ENCODE measurements at regions not wholly inside any gene's neighbourhood (a gene's known extent, or its start where the extent isn't known, plus 50 kb on each side); places are given as distances from the start of the nearest gene placed in this dataset.

DNA sequence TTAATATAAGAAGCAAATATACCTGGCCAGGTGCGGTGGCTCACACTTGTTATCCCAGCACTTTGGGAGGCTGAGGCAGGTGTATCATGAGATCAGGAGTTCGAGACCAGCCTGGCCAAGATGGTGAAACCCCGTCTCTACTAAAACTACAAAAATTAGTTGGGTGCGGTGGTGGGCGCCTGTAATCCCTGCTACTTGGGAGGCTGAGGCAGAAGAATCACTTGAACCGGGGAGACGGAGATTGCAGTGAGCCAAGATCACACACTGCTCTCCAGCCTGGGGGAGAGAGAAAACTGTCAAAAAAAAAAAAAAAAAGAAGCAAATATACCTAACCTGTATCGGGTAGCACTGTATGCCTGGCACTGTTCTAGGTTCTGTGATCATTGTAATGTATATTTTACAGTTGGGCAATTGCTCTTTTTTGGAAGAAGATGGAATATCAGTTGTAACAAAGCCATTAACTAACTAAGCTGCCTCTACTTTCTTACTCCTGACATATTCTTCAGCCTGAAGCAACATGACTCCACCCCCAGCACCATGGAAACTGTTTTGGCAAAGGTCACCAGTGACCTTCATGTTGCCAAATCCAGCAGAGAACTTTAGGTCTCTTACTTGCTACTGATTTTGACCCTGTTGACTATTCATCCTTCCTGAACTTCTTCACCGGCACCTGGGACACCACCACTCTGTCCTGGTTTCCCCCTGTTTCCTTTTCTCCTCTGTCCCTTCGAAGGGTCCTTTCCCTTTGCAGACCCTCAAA is 203.8 kb downstream of the RPLP1 start:
- no peak for DNase-seq (ENCODE audit: low read depth in 2 of 2)

DNA sequence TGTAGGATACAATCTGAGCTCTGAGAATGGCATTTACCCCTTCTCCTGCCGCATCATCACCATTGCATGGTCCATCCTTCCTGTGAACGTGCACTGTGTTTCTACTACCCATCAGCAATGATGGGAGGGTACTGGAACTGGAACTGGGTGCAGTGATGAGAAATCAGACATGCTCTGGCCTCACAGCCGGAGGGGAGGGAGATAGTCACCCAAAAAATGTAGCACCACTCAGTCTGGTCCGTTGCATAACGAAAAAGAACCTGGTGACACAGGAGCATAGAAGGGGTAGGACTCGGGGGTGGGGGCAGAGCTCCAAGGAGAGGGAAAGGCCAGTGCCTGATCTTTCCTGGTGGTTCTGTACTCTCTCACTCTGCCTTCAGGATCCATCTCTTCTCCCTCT is 205.0 kb downstream of the RPLP1 start:
- DNase-seq (ENCODE audit: low read depth in 2 of 2), result no peak

DNA sequence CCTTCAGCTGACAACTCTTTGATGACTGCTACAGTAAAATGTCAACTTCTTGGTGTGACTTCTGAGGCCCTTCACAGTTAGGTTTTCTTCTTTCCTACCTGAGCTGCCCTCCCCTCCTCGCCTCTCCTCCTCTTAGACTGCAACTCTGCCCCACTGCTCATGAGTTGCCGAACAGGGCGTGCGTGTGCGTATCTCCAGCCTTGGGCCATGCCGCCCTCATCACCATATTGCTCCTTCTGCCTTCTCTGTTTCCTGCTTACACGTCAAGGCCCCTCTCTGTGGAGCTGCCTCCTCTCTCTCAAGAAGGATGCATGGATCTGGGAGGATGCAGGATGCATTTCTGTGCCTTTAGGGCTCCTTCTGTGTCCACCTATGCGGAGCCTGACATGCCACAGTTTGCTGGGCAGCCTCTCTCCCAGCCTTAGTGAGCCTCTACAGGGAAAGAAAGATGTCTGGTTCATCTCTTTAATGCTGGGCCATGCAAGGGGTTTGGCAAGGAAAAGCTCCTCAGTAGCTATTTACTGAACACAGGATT is 205.9 kb downstream of the RPLP1 start:
- DNase-seq (ENCODE audit: low read depth in 2 of 2), result no peak

DNA sequence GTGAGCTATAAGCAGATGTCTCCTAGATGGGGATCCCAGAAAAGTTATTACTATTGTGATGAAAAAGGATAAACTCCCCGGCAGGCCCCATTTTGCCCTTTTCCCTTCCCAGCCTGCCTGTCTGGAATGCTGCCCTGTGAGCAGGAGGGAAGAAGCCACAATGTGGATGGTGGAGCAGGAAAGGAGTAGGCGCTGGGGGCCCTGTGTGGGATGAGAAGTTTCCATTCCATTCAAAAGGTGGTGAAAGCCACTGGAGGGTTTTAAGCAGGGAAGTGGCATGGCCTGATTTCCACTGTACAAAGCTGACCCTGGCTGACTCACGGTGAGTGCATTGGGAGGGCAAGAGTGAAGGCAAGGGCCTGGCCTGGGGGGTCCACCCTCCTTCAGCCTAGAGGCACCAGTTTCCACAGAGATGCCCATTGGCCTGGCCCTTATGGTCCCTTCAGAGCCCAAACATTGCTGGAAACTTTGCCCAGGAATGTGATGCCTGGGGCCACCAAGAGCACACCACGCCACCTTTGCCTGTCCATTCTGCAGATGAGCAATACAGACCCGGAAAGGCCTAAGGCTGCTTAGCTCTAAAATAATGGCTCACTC is 206.9 kb downstream of the RPLP1 start:
- no peak for DNase-seq (ENCODE audit: low read depth in 2 of 2)

DNA sequence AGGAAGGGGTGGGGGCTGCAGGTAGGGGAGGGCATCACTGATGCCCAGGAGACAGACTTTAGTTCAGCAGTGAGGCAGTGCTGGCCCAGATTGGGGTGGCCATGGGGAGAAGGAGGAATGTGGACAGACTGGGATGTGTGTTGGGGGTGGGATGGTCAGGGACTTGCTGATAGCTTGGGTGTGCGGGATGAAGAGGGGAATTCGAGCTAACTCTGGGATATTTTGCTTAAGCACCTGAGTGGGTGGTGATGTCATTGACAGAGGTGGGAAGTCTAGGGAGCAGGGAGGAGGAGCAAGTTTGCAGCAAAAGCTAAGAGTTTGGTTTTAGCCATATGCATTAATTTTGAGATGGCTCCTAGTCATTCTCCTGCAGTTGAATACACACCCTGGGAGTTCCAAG is 207.5 kb downstream of the RPLP1 start:
- DNase-seq (ENCODE audit: low read depth in 2 of 2), result no peak

DNA sequence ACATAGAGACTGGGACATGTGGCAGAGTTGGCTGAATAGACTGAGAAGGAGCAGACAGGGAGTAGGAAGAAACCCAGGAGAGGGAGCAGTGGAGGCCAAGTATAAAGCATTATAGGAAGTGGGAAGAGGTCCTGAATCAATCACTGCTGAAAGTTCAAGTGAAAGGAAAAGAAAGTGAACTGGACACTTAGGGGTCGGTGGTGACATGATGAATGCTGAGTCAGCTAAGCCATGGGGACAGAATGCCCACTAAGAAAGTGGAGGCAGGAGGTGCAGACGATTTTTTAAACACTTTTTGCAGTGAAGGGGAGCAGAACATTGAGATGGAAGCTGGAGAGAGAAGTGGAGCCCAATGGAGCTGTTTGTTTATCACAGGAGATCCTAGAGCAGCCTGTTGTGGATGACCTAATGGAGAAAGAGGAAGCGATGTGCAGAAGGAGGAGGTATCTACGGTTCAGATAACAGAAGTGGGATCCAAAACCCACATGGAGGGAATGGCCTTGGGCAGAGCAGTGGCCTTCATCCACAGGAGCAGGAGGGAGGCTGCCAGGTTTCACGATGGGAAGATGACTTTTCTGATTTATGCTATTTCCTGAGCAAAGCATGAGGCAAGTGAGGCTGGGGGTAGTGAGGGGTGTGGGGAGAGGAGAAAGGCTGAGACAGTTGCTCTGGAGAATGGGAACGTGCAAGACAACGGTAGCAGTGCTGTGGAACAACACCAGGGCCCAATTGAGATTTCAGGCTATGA is 208.2 kb downstream of the RPLP1 start:
- no peak for DNase-seq (ENCODE audit: low read depth in 2 of 2)

DNA sequence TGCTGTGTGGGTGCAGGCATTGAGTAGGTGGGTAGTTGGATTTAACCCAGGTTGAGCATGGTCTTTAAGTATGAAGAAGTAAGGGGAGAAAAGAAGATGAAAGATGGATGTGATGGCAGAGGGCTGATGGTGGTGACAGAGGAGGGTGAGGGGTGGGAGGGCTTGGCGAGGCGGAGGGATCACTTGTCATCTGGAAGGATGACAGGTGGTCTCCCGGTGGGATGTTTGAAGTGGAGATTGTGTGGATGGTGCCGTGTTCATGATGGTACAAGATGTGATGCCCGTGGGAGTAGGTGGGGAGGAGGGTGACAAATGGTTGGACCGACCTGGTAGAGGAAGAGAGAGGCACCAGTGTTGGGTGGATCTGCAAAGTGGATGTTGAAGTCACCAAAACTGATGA is 208.8 kb downstream of the RPLP1 start:
- DNase-seq (ENCODE audit: low read depth in 2 of 2), result no peak

DNA sequence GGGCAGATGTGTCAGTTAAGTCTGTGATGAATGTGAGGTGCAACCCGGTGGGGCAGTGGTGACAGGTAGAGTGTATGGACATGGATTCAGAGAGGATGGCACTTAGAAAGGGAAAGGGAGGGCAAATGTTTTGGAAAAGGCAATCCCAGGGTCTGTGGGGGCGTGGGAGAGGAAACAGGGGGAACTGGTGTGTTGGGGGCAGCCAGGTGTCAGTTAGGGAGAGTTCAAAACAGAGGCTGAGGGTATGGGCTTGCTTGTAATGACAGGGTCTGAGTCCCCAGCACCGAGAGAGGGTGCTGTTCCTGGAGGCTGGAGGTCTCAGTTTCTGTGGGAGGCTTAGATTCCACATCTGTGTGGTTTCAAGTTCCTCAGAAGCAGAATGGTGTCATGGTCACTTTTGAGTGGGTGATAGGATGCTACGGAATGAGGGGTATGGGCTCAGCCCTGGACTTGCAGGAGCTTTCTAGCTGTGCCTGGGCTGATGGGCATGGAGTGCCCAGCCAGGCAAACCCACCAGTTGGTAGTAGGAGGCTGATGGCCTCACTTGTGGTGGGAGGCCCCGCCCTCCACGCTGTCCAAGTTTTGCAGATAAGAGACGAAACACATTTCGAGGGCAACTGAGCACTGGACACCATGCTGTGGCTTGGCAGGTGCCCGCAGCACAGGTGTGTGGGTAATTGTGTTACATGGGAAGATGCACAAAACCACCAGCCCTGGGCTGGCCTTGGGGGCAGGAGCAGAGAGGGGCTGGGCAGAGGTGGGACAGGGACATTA is 209.4 kb downstream of the RPLP1 start:
- DNase-seq (ENCODE audit: low read depth in 2 of 2), result no peak

DNA sequence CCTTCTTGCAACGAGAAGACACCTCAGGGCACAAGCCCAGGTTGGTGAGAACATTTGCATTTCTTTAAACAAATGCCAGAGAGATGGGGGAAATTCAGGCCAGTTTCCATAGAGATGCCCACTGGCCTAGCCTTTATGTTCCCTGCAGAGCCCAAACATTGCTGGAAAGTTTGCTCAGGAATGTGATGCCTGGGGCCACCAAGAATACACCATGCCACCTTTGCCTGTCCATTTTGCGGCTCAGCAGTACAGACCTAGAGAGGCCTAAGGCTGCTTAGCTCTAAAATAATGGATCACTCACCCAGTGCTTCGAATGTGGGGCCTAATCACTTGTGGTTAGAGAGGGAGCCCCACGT is 210.0 kb downstream of the RPLP1 start:
- DNase-seq (ENCODE audit: low read depth in 2 of 2), result no peak

DNA sequence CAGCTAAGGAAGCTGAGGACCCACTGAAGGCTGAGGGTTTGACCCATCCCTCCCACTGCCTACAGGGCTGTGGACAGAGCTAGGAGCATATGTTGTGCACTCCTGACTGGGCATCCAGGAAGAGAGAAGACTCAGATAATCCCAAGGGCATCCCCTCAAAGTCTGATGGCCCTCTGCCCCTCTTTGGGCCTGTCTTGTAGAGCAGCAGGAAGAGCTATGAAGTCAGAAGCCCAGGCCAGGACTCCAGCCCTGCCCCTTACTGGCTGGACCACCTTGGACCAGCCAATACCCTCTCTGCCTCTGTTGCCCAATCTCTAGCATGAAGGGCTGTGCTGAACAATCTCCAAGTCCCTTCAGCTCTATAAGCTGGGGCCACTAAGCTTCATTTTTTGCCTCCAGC is 210.8 kb downstream of the RPLP1 start:
- no peak for DNase-seq (ENCODE audit: low read depth in 2 of 2)

DNA sequence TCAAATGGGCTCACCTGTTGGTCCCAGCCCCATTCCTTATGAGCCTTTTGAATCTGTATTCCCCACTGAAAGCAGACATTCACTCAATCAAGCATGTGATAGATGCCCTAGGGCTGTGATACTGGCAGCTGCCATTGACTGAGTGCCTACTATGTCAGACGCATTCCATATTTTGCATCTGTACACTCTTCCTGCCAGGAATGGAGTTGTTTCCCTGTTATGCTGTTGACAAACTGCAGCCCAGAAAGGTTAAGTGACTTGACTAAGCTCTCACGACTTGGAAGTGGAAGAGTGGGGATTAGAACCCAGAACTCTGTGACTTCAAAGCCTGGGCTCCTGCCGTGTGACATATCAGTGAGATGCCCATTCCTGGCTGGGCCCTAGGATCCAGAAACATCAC is 211.4 kb downstream of the RPLP1 start:
- DNase-seq (ENCODE audit: low read depth in 2 of 2), result no peak

DNA sequence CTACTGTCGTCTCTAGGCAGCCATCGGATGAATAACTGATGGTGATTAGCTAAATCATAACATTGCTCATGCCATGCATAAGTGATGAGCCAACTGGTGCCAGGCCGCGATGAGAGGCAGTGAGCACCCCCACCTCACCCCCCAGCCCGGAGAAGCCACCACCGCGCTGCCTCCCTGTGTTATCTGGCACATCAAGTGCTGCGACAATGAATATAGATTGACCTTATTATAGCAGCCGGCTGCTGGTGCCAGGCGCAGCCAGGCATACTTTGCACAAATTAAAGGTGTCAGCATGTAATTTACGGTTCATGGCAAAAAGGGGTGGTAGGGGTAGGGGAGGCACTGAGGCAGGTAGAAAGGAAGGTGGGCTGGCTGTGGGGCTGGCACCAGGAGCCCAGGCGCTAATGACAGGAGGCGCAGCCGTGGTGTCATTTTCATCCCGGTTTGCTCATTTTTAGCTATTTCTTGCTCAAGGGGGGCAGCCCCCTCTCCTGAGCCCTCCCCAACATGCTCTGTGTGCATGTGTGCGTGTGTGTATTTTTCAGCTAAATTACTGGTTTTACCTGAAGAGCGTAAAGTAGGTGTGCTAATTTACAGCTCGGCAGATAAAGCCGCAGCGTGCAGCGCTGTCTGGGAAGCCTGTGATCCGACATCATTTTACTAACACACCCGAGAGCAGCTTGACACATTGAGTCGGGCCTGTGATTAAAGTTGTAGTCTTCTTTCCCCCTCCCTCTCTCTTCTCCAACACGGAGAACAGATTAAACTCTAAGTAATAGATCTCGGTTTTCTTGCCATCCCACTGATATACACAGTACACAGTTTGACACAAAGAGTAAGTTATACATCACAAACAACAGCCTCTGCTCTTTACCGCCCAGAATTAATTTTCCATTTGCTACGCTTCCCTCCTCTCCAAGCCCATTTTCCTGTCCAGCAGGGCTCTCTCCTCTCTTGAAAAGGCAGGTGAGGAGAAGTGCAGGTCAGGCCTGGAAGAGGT is 212.3 kb downstream of the RPLP1 start:
- no peak for DNase-seq (ENCODE audit: low read depth in 2 of 2)

DNA sequence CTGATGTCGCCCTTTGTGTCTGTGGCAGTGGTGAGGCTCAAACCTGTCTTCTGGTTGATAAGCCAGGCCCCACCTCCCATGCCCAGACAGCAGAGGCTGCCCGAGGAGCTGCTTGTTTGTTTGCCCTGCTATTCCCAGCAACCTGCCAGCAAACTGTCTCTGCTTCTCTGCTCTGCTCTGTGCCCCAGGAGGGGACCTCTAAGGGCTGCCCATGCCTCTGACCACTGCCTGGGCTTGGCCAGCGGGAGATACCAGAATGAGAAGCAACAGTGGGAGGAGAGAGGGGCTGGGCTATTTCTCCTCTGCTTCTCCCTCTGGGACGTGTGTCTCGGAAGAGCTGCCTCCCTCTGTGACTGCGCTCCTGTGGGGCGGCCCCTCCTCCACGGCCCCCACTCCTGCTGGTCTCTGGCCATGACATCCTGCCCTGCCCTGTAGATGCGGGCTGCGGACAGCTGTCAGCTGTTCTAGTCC is 213.1 kb downstream of the RPLP1 start:
- DNase-seq (ENCODE audit: low read depth in 2 of 2), result no peak

DNA sequence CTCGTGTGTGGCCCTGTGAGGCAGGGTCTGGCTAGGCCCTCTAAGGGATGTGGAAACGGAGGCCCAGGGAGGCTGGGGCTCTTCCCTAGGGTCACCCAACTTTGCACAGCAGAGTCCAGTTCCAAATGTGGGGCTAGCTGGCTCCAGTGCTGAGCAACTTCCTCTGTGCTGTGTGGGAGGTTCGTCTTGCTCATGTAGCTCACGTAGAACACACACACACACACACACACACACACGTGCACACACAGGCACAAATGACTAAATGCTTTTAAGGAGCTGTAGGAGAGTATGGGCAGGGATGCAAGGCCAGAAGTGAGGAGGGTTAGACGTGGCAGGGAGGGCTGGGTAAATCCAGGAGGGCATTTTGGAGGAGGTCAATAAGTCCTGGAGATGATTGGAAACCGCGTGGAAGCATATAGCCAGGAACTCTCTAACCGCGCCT is 213.8 kb downstream of the RPLP1 start:
- no peak for DNase-seq (ENCODE audit: low read depth in 2 of 2)

DNA sequence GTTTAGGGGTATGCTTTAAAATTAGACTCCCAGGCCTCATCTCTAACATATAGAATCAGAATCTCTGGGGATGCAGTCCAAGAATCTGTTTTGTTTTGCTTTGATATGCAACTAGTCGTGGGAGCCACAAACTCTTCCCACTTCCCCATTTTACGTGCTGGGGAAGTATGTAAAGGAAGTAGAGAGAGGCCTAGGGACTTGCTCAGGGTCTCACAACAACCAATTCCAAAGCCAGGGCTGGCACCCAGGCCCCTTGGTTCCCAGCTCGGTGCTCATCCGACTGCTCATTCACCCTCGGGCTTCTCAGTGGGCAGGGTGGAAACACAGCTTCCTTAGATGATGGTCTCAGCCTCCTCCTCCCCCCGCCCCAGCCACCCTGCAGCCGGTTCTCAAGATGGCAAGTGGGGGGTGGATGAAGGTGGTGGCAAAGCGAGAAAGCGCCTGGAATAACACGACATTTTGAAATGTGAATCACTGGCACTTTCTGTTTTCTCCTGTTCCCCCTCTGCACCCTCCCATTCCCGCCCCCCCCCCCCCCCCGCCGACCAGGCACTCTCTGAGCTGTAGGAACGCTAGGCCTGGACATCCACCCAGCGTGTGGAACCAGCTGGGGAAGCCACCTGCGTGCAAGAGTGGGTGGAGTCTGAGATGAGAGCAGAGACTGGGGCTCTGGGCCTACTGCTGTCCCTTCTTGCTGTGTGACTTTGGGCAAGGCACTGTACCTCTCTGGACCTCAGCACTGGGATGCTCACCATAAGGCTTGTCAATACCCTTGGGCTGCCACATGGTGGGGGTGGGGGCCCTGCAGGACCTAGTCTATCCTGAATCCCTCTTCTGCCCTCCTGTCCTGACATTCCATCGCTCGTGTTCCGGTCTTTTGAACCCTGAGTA is 214.5 kb downstream of the RPLP1 start:
- no peak for DNase-seq (ENCODE audit: low read depth in 2 of 2)

DNA sequence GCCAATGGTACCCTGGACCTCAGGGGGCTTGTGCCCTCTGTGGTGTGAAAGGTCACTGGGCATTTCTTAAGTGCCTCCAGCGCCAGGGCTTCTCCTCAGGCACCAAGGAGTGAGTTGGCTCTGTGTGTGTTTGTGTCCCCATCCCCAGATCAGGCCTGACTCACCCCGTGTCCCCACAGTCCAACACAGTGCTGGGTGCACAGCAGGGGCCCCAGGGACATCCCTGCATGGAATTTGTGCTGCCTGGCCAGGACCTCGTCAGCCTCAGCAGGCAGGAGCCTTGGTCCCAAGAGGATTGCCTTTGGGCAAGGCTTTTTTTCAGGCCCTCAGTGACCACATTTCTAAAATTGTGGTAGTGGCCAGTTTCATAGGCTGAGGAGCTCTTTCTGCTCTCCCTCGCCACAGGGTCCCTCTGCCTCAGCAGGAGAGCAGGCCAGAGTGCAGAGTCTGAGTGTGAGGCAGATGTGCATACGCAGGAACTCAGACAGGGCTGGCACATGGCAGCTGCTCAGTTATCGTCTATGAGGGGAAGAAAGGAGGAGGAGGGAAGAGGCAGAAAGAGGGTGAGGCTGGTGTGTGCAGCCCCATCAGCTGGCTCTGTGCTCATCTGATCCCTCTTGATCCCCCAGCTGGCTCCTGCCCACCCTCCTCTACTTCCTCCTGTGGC is 215.6 kb downstream of the RPLP1 start:
- no peak for DNase-seq (ENCODE audit: low read depth in 2 of 2)

DNA sequence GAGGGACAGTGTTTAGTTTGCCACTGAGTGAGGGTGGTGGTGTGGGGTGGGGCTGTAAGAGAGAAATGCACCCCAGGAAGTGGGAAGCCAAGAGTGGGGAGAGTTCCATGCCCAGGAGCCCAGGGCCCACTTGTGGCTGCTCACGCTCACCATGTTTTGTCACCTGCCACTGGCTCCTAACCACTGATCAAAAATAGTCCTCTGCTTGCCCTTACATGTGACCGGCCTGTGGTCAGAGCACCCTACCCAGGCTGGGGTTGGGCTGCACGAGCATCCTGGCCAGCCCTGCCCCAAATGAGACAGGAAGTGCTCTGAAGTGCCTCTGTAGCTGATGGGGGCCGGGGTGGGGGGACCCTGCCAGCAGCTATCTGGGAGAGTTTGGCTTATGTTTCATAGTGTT is 216.3 kb downstream of the RPLP1 start:
- no peak for DNase-seq (ENCODE audit: low read depth in 2 of 2)

DNA sequence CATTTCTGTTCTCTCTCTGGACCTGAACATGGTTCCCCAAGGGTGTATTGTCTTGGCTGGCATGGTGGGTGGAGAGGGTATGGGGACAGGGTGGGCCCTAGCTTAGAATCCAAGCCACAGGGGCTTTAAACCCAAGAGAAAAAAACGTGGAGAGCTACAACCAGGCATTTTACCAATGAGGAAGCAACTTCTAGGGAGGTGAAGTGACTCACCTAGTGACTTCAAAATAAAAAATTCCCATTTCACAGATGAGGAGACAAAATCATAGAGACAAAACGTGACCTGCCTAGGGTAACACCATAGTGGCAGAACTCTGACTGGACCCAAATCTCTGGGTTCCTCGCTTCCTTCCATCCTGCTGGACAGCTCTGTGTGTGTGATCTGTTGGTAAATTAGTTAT is 216.8 kb downstream of the RPLP1 start:
- DNase-seq (ENCODE audit: low read depth in 2 of 2), result no peak

Measured in dermis microvascular lymphatic vessel endothelial cell (primary cell).